NT2/D1 (cell line): ENCODE measurements at regions not wholly inside any gene's neighbourhood (a gene's known extent, or its start where the extent isn't known, plus 50 kb on each side); places are given as distances from the start of the nearest gene placed in this dataset.

Source experiments
- DNase-seq: peaks from one replicate; pipeline ENCODE4 v3.0.0-alpha.2; 2011; ENCODE audit warnings: low read depth, low spot score
- H3K27me3 ChIP-seq: 2 replicates; pipeline ENCODE4 v1.6.0; 2011; ENCODE audit warnings: mild to moderate bottlenecking; ENCODE audit not compliant: insufficient read length, insufficient read depth
- H3K36me3 ChIP-seq: 2 replicates; pipeline ENCODE4 v1.6.1; 2011; ENCODE audit warnings: mild to moderate bottlenecking, low read length, mixed read lengths; ENCODE audit not compliant: insufficient read depth, insufficient read length
- H3K4me1 ChIP-seq: 2 replicates; pipeline ENCODE4 v1.5.1; 2011; ENCODE audit not compliant: insufficient read depth, insufficient read length
- H3K4me3 ChIP-seq: 2 replicates; pipeline ENCODE4 v1.5.1; 2011; ENCODE audit warnings: low read depth; ENCODE audit not compliant: insufficient read length
- H3K9ac ChIP-seq: 2 replicates; pipeline ENCODE4 v1.6.0; 2011; ENCODE audit warnings: low read depth; ENCODE audit not compliant: insufficient read length
- H3K9me3 ChIP-seq: 2 replicates; pipeline ENCODE4 v1.5.1; 2011; ENCODE audit warnings: mild to moderate bottlenecking, low read length; ENCODE audit not compliant: insufficient read depth
- SUZ12 ChIP-seq: IDR thresholded peaks from 2 replicates; pipeline ENCODE4 v1.6.1; 2011; ENCODE audit not compliant: insufficient read length, insufficient read depth; ENCODE audit errors: extremely low read depth
- YY1 ChIP-seq: IDR thresholded peaks from 2 replicates; pipeline ENCODE4 v1.6.1; 2011; ENCODE audit not compliant: insufficient read length, insufficient read depth
- ZNF274 ChIP-seq: IDR thresholded peaks from 2 replicates; pipeline ENCODE4 v1.6.1; 2011; ENCODE audit warnings: mild to moderate bottlenecking, low read depth, low read length

DNA sequence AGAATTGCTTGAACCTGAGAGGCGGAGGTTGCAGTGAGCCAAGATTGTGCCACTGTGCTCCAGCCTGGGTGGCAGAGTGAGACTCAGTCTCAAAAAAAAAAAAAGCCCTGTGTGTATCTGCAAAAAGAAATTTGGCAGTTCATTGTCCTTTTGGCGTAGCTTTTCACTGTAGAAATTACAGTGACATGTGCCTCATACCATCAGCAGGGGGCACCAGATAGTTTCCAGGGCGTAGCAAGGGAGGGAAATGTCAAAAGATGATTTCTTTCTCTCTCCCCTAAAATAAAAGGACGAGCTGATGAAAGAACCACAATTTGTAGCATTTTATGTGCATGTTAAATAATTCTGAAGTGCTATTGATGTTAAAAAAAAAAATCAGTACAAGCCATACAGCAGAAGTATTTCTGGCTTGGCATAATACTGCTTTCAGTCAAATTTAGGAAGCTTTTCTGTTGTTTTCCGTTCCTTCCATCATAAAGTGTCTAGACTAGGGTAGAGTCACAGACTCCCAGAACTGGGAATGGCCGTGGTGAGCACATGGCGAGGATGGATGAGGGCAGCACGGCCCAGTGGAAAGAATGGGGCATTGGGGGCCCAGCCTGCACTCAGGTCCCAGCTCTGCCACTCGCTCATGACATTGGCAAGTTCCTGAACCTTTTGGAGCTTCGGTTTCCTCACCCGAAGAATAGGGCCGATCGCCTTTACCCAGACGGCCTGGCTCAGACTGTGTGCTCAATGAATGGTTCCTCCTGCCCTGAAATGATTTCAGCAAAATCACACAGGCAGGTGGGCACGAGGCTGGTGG lies 59.8 kb upstream of the RPH3AL start:
- H3K27me3 ChIP-seq = no peaks in the 10 kb centered on the region
- H3K4me3 ChIP-seq = no peak overlapping the region
- peaks cover 18% of the 10 kb centered on the region for H3K36me3 ChIP-seq
- H3K4me1 ChIP-seq = peaks cover 2% of the 10 kb centered on the region
- H3K9me3 ChIP-seq = no peaks in the 10 kb centered on the region
- H3K9ac ChIP-seq = no peak overlapping the region
- TF ChIP-seq SUZ12 (no peak), YY1 (no peak), ZNF274 (no peak)
- no peak for DNase-seq

DNA sequence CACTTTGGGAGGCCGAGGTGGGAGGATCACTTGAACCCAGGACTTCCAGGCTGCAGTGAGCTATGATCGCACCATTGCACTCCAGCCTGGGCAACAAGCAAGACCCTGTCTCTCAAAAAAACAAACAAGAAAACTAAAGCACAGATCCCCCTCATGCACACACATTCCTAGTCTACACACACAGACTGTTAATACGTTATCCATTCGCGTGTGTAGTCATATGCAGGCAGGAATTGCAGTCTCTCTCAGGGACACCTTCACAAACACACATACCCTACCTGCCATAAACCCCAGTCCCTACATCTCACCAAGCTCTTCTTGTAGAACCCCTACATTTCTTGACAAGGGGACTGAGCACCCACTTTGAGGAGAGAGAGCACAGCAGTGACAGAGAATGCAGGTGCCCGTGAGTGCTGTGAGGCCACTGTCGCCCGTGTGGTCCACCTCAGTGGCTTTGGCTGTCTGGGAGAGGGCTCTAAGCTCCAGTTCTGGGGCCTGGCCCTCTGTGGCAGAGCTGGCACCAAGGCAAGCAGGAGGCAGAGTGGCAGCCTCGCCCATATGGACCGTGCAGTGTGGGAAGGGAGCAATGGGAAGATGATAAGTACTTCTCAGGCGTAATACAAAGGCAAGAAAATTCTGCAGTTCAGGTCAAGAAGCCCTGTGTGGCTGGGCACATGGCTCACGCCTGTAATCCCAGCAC lies 59.0 kb upstream of the RPH3AL start:
- Histone ChIP-seq H3K36me3 (peaks cover 18% of the 10 kb centered on the region), H3K27me3 (no peaks in the 10 kb centered on the region), H3K9me3 (no peaks in the 10 kb centered on the region), H3K4me1 (peaks cover 2% of the 10 kb centered on the region), H3K9ac (peak overlapping the region; percentile 17), H3K4me3 (no peak overlapping the region)
- TF ChIP-seq SUZ12 = no peak
- TF ChIP-seq ZNF274 = no peak
- no peak for TF ChIP-seq YY1
- DNase-seq = no peak

DNA sequence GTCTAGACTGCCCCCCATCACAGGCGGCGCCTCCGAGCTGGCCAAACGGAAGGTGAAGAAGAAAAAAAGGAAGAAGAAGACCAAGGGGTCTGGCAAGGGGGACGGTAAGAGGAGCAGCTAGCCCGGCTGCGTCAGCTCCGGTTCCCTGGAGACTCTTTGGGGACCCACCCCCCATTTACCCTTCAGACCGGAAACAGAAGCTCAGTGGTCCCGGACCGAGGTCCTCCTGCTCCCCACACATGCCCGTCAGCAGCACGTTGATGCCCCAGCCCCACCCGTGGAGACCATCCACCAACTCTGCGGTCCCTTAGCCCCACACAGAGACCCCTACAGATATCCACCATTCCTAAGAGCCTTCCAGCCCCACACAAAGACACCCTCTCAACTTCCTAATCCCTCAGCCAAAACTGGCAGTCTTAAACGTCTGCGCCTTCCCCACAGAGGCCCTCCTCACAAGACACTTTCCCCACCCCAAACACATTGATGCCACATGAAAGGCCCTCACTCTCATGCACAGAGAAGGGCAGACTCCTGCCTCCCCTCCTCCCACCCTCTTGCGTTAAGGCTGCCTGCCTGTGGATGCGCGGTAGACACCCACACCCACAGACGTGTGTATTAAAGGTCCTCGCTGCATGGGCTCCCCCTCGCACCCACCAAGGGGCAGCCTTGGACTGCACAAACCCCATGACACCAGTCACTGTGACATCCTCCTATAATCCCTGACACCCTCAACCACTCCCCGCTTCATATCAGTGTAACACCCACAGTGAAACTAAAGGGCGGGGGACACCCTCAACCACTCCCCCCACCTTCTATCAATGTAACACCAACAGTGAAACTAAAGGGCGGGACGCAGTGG lies 58.2 kb upstream of the RPH3AL start:
- no peak for DNase-seq
- H3K4me3 ChIP-seq = peak overlapping the region; percentile 76
- H3K9me3 ChIP-seq = no peaks in the 10 kb centered on the region
- peaks cover 2% of the 10 kb centered on the region for H3K4me1 ChIP-seq
- H3K36me3 ChIP-seq = peaks cover 18% of the 10 kb centered on the region
- peak overlapping the region; percentile 91 for H3K9ac ChIP-seq
- no peaks in the 10 kb centered on the region for H3K27me3 ChIP-seq
- TF ChIP-seq YY1 = no peak
- TF ChIP-seq SUZ12 = no peak
- TF ChIP-seq ZNF274 = no peak

DNA sequence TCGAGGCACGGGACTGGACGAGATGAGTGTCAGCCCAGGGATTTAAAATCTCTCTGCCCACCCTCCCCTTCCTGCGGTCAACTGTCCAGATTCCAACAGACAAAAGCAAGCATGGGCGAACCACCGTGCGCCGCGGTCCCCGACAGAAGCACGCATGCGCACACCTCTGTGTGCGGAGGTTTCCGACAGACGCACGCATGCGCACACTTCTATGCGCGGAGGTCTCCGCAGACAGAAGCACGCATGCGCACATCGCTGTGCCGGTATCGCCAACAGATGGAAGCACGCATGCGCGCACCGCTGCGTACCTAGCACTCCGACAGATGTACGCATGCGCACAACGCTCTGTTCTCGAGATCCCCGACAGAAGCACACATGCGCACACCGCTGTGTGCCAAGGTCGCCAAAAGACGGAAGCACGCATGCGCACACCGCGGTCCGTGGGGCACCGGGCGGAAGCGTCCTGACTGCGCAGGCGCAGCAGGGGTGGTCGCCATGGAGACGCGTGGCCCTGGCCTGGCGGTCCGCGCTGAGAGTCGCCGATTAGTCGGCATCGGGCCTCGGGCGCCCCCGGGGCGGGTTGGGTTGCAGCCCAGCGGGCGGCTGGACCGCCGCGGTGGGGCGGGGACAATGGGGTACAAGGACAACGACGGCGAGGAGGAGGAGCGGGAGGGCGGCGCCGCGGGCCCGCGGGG lies 57.4 kb upstream of the RPH3AL start:
- Histone ChIP-seq H3K4me3 (peak overlapping the region; percentile 76), H3K27me3 (no peaks in the 10 kb centered on the region), H3K4me1 (peaks cover 2% of the 10 kb centered on the region), H3K9ac (peak overlapping the region; percentile 91), H3K9me3 (no peaks in the 10 kb centered on the region), H3K36me3 (peaks cover 18% of the 10 kb centered on the region)
- DNase-seq = peak; percentile 96
- TF ChIP-seq ZNF274 = no peak

DNA sequence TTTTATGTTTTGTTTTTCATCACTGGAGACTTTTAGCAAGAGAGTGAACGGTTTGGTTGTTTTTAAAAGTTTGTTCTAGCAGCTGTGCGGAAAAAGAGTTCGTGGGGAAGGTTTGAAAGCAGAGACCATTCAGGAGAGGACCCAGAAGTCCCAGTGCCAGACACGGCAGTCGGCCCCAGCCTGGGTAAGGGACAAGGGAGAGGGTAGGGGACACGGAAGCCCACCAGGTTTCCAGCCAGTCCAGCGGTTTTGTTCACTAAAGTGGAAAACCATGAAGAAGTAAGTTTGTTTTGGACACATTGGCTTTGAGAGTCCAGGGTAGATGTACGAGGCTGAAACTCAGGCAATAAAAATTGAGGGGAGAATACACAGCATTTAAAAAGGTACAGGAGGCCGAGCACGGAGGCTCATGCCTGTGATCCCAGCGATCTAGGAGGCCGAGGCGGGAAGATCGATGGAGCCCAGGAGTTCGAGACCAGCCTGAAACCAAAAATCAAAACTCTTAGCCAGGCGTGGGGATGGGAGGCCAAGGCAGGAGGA lies 56.8 kb upstream of the RPH3AL start:
- Histone ChIP-seq H3K4me3 (peak overlapping the region; percentile 8), H3K4me1 (peaks cover 2% of the 10 kb centered on the region), H3K9me3 (no peaks in the 10 kb centered on the region), H3K36me3 (peaks cover 11% of the 10 kb centered on the region), H3K27me3 (no peaks in the 10 kb centered on the region), H3K9ac (peak overlapping the region; percentile 44)
- TF ChIP-seq YY1 = no peak
- TF ChIP-seq SUZ12 = no peak
- TF ChIP-seq ZNF274 = no peak
- DNase-seq = no peak

DNA sequence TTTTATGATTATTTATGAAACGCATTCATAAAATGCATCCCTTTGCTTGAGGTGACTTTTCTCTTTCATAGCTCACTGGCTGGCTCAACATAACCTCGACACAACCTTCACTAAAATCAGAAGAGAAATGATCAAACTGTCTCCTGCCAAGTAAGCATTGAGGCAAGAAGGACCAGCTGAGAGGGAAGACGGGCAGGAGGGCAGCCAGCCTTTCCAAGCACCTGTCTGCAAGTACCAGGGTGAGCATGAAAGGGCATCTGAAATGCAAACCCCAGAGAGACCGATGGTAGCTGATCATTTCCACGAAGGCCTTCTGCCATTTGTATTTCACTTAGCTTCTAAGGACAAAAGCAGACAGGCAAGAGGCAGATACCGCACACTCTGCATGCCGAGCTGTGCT lies 52.1 kb upstream of the RPH3AL start:
- no peak overlapping the region for H3K4me3 ChIP-seq
- no peaks in the 10 kb centered on the region for H3K36me3 ChIP-seq
- no peaks in the 10 kb centered on the region for H3K27me3 ChIP-seq
- no peak overlapping the region for H3K9ac ChIP-seq
- no peaks in the 10 kb centered on the region for H3K4me1 ChIP-seq
- DNase-seq = no peak
- TF ChIP-seq YY1 (no peak), ZNF274 (no peak), SUZ12 (no peak)
- no peaks in the 10 kb centered on the region for H3K9me3 ChIP-seq
